Medulla oblongata (tissue), 1 donor: ENCODE measurements at regions not wholly inside any gene's neighbourhood (a gene's known extent, or its start where the extent isn't known, plus 50 kb on each side); places are given as distances from the start of the nearest gene placed in this dataset.

Experiments used
- DNase-seq: peaks from one replicate; pipeline ENCODE4 v3.0.0-alpha.2; 2015; ENCODE audit errors: extremely low spot score

GRCh38 chr10:44618910-44619309 is 234.0 kb upstream of the CXCL12 start:
- DNase-seq, result no peak

- DNase-seq, result no peak
Measured at GRCh38 chr10:44619521-44619920, 234.6 kb upstream of the CXCL12 start.

GRCh38 chr10:44619975-44620374 is 235.1 kb upstream of the CXCL12 start:
- no peak for DNase-seq

- DNase-seq, result no peak
Measured at GRCh38 chr10:44627591-44628354, 242.9 kb upstream of the CXCL12 start.

GRCh38 chr10:44628921-44629320 is 244.0 kb upstream of the CXCL12 start:
- DNase-seq, result peak; percentile 17

- DNase-seq, result no peak
Measured at GRCh38 chr10:44635176-44635575, 250.3 kb upstream of the CXCL12 start.

- DNase-seq, result no peak
Measured at GRCh38 chr10:44636625-44637024, 251.7 kb upstream of the CXCL12 start.

GRCh38 chr10:44640429-44640828 is 255.5 kb upstream of the CXCL12 start:
- no peak for DNase-seq

GRCh38 chr10:44647473-44647872 is 262.6 kb upstream of the CXCL12 start:
- no peak for DNase-seq

- DNase-seq, result no peak
Measured at GRCh38 chr10:44647877-44648542, 263.1 kb upstream of the CXCL12 start.

GRCh38 chr10:44650691-44651661 is 260.2 kb upstream of the TMEM72 start:
- peak; percentile 63 for DNase-seq

GRCh38 chr10:44651834-44652233 is 259.3 kb upstream of the TMEM72 start:
- DNase-seq, result no peak

- no peak for DNase-seq
Measured at GRCh38 chr10:44659320-44659719, 251.8 kb upstream of the TMEM72 start.

- DNase-seq, result no peak
Measured at GRCh38 chr10:44660271-44660670, 250.9 kb upstream of the TMEM72 start.

- DNase-seq, result no peak
Measured at GRCh38 chr10:44662051-44662450, 249.1 kb upstream of the TMEM72 start.

GRCh38 chr10:44668336-44668735 is 242.8 kb upstream of the TMEM72 start:
- DNase-seq, result no peak

GRCh38 chr10:44671319-44671718 is 239.8 kb upstream of the TMEM72 start:
- DNase-seq, result no peak

- no peak for DNase-seq
Measured at GRCh38 chr10:44673245-44673983, 237.7 kb upstream of the TMEM72 start.

GRCh38 chr10:44674536-44675386 is 236.4 kb upstream of the TMEM72 start:
- no peak for DNase-seq

- DNase-seq, result no peak
Measured at GRCh38 chr10:44675387-44675874, 235.7 kb upstream of the TMEM72 start.
